HEK293 (cell line): ENCODE measurements at regions not wholly inside any gene's neighbourhood (a gene's known extent, or its start where the extent isn't known, plus 50 kb on each side); places are given as distances from the start of the nearest gene placed in this dataset.

ENCODE experiments used
- CTCF ChIP-seq: fragments of 450-650 bp; formaldehyde crosslinking; IDR thresholded peaks from 2 replicates; pipeline ENCODE4 v1.5.1; 2016; ENCODE audit warnings: missing biosample characterization, missing genetic modification characterization
- KLF7 ChIP-seq: fragments of 450-650 bp; formaldehyde crosslinking; IDR thresholded peaks from 2 replicates; pipeline ENCODE4 v1.5.1; 2016; ENCODE audit warnings: missing biosample characterization, missing genetic modification characterization, borderline replicate concordance
- SETDB1 ChIP-seq: IDR thresholded peaks from one replicate; pipeline ENCODE4 v1.6.1; 2017; ENCODE audit warnings: mild to moderate bottlenecking, low read length, moderate library complexity, mixed read lengths; ENCODE audit not compliant: insufficient read length
- ZNF140 ChIP-seq: fragments of 450-650 bp; formaldehyde crosslinking; IDR thresholded peaks from 2 replicates; pipeline ENCODE4 v1.5.1; 2016; ENCODE audit warnings: missing biosample characterization, missing genetic modification characterization
- ZNF292 ChIP-seq: fragments of 450-650 bp; formaldehyde crosslinking; IDR thresholded peaks from 2 replicates; pipeline ENCODE4 v1.5.1; 2016; ENCODE audit warnings: low read depth, missing biosample characterization, missing genetic modification characterization, borderline replicate concordance
- ZNF341 ChIP-seq: fragments of 450-650 bp; formaldehyde crosslinking; IDR thresholded peaks from 2 replicates; pipeline ENCODE4; 2016; ENCODE audit warnings: low read depth, missing biosample characterization, missing genetic modification characterization
- ZNF354C ChIP-seq: fragments of 450-650 bp; formaldehyde crosslinking; IDR thresholded peaks from 2 replicates; pipeline ENCODE4 v1.5.1; 2016; ENCODE audit warnings: missing biosample characterization, missing genetic modification characterization, low read depth, borderline replicate concordance

- no peak for TF ChIP-seq ZNF292 (tag by site-specific recombination)
- TF ChIP-seq KLF7: no peak
- TF ChIP-seq CTCF (tag by site-specific recombination): no peak
- no peak for TF ChIP-seq ZNF354C (tag by site-specific recombination)
- no peak for TF ChIP-seq SETDB1
- TF ChIP-seq ZNF341 (tag by site-specific recombination): no peak
- TF ChIP-seq ZNF140: no peak
Measured at GRCh38 chr1:58837886-58838285, 54.0 kb upstream of the JUN start.
